ENCODE measurements at regions not wholly inside any gene's neighbourhood (a gene's known extent, or its start where the extent isn't known, plus 50 kb on each side); places are given as distances from the start of the nearest gene placed in this dataset.

DNA sequence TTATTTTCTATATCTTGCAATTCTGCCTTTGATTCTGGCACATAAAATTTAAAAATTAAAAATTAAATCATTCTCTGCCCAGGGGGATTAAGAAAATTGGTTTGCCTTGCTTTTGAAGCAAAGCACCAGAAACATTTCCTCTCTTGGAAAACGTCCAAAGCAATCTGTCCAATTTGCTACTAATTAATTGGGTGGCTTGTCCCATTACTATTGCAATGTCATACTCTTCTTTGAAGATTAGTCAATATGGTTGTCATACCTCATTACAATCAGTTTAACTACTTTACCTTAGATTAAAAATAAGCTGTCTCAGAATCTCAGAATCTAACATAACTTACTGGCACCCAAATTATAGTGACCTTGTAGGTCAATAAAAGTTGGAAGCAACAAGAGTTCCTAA lies 208.8 kb downstream of the TMA16 start:
- TF ChIP-seq EZH2 (optimal IDR thresholded peaks at IDR 0.05; ENCODE audit: low read depth, low read length), result no peak
- no peak for TF ChIP-seq EZH2phosphoT487 (IDR thresholded peaks at IDR 0.05; ENCODE audit: low read length)
